ENCODE measurements at regions not wholly inside any gene's neighbourhood (a gene's known extent, or its start where the extent isn't known, plus 50 kb on each side); places are given as distances from the start of the nearest gene placed in this dataset.

DNA sequence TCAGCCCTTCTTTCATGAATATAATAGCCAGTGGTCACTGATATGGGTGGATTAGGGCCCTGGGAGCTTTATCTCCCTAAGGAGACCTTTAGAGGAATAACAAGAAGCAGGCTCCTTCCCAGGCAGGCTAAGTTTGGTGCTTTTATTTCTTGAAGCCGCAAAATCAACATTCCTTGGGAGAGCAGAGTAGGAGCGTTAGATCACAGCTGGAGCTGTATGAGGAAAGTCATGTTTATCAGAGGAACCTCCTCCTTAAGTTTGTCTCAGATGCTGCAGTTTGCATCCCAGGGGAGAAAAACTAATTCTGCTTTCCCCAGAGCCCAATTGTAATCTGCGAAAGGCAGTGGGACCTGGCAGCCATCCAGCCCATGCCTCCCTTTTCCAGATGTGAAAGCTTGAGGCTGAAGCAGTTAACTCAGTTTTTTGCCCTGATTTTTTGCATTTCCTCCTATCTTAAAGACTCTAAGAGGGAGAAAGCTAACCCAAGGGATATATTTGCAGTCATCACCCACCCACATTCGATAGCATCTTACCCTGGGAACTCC is 186.0 kb upstream of the FRMPD4 start:
- DNase-seq (ENCODE audit: low read depth) = no peak

DNA sequence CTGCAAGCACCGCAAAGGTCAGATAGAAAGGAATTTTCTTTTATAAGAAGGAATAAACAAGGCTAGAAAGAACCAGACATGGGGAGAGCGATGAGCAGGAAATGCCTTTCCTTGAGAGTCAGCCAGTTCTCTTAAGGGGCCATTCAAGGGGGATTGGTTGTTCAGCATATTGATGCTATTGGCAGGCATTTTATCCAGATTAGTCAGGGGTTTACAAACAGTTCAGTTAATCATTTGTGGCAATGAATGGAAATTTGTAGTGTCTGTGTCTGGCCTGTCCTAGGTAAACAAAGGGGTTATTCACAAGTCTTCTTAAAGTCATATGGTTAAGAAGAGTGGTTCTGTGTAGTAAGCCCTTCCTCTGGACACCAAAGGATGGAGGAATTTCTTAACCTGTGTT is 184.7 kb upstream of the FRMPD4 start:
- peak; percentile 29 for DNase-seq (ENCODE audit: low read depth)

DNA sequence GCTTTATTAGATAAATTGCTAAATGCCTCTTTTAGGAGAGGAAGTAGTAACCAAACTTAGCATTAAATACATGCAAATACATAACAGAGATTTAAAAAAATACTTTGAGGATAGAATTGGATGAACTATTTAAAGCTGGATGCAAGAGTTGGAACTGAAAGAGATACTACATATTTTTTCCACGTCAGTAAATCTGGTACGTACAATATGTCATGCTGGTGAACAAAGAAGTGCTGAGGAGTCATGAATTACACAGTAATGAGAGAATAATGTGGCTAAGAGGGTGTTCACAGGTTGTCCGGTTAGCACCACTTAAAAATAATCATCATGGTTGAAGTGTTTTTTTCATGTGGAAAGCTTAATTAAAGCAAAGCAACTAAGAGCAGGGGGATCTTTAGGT is 184.1 kb upstream of the FRMPD4 start:
- DNase-seq (ENCODE audit: low read depth) = no peak

DNA sequence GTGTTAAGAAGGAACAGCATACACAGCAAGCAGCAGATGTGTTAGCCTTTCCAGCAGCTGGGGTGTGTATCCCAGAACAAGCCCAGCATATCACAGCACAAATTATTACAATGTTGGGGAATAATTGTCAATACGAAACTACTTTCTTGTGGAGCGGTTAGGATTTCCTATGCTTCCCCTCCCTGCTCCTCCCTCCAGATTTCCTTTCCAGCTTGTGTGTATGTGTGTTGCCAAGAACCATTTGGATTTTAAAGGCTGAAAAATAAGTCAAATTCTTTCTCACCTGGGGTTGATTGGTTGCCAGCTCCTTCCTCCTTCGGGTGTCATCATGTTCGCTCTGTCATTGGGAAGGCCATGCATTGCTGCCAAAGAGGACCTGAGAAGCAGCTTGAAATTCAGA is 178.2 kb upstream of the FRMPD4 start:
- DNase-seq (ENCODE audit: low read depth) = no peak

DNA sequence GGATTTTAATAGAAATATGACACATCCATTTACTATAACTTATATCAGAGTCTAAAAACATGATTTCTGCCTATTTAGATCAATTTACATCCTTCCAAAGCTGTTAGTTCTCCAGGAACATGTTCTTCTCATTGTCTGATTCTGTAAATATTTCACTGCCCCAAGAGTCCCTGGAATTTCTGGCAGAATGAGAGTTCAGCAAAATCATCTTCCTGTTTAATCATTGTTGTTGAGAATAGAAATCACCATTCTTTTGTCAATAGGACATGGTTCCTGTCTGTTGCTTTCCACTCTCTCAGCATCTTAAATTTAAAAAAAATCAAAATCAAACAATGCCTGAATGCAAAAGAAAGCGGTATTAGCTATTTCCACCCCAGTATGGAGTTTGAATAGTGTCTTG is 172.8 kb upstream of the FRMPD4 start:
- DNase-seq (ENCODE audit: low read depth) = no peak

- DNase-seq (ENCODE audit: low read depth) = no peak
Measured at GRCh38 chrX:11967986-11968869, 170.0 kb upstream of the FRMPD4 start.

GRCh38 chrX:11968991-11969390 is 169.3 kb upstream of the FRMPD4 start:
- no peak for DNase-seq (ENCODE audit: low read depth)

DNA sequence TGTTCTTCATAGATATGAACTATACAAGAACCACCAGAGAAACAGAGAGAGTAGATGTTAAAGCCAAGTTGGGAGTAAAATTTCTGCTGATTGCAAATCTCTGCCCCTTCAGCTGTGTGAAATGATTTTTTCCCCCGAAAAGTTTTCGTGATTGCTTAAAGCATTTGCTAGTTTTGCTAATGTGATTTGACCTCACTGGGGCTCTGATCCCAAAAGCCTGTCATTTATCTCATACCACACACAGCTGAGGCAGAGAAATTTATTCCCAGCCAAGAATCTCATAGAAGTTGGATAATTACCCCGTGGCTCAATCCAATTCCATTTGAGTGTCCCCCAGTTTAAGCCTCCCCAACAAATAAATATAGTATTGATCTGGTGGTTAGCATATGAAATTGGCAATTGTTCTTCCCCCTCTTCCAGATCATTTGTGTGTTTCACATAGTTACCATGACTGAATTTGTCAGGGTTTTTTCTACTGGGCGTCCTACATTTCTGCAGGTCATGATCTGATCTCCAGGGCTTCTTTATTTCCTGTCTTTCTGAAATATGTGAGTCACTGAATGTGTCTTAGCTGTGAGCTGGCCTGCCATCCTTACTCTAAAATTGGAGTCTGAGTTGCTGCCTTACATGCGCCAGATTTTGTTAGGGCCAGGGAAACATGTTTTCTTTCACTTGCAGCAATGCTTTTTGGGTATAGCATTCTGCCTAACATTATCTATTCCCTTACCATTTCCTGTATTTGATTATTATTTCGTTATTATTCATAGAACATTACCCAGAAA is 167.5 kb upstream of the FRMPD4 start:
- DNase-seq (ENCODE audit: low read depth) = peak; percentile 3

DNA sequence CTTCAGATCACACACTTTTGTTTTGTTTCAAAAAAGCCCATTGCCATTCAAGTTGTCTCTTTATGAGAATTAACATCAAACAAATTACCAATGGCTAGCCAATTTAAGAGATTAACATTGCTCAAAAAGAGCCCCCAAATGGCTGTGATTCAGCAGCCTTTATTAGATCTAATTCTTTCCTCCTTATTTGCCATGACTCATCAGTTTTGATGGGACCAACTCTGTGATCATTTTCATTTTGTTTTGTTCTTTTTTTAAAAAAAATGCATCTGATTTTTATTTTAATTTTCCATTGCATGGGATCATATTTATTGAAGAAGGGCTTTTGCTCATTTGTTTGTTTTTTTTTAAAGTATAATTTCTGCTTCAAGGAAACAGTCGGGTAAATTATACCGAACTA is 161.6 kb upstream of the FRMPD4 start:
- DNase-seq (ENCODE audit: low read depth) = no peak

DNA sequence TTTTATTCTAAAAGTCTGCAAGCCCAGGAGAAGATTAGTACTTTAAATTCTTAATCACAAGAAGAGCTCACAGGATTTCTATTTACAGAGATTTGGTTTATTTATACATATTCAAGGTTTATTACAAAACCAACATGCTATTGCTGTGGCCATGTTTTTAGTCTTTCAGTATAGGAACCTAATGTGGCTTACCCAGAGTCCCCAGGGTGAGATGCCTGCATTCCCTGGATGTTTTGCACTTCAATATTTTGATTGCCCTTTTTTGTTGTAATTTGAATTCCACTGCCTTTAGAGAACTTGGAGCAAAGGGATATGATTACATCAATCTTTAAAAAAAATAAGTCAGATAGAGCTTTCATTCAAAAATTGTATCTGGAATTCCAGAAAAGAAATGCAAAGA is 146.0 kb upstream of the FRMPD4 start:
- no peak for DNase-seq (ENCODE audit: low read depth)

DNA sequence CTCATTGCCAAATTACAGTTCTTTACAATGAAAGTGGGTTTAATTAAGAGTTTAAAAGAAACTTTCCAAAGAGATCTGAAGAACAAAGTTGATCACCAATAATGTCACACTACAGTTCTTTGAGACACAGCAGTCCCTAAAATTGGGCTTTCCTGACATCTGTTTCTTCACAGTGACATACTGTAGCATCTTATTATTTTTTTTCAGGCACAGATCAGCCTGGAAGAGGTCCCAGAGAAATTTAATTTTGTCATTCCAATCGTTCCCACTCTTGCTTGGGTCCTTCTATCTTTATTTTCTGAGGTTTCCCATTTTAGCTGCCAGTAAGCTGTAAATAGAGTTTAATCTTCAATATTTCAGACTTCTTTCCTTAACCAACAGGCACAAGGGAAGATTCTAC is 143.1 kb upstream of the FRMPD4 start:
- DNase-seq (ENCODE audit: low read depth) = no peak

GRCh38 chrX:11996810-11997209 is 141.5 kb upstream of the FRMPD4 start:
- DNase-seq (ENCODE audit: low read depth) = no peak

DNA sequence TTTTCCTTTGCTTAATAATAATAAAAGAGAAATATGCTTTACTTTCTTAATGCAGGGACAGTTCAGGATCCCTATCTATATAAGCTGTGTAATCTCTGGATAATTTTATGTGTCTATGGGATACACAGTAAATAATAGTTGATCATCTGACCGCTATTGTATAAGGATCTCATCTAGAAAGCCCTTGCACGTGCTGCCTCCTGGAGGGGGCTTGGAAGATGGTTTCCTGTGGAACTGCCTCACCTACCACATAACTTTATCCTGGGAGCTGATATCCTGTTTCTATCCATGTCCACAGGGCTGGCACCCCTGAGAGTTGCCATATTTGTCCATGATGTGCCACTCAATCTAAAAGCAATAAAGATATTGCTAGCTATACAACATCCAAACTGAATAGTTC is 139.3 kb upstream of the FRMPD4 start:
- no peak for DNase-seq (ENCODE audit: low read depth)

DNA sequence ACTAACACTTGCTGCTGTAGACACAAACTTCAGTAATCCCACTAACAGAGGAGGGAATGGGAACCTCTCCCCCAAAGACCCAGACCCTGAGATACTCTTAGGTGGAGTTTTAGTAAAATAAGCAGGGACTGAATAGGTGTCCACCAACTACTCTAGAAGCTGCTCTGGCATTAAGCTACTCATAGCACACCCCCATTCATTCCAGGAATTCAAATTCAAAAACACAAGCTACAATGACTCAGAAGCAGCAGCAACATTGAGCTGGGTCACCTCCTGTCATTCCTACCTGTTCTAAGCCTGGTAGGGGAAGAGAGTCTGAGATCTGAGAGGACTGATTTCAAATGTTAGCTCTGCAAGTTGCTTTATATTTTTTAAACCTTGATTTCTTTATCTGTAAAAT is 135.4 kb upstream of the FRMPD4 start:
- DNase-seq (ENCODE audit: low read depth) = no peak

- DNase-seq (ENCODE audit: low read depth) = peak; percentile 50
Measured at GRCh38 chrX:12007881-12008280, 130.4 kb upstream of the FRMPD4 start.

DNA sequence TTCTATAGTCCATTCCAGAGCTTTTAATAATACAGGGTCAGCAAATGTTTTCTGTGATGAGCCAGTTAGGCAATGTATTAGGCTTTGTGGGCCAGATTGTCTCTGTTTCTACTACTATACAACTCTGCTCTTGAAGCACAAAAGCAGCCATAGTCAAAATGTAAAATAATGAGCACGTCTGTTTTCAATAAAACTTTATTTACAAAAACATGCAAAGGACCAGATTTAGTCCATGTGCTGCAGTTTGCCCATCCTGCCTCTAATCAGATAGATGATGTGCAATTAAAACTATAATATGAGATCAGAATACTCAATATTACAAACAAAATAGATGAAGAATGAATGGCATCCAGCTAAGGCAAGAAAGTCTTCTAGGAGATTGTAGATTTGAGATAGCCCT is 127.8 kb upstream of the FRMPD4 start:
- no peak for DNase-seq (ENCODE audit: low read depth)

GRCh38 chrX:12011075-12011474 is 127.2 kb upstream of the FRMPD4 start:
- DNase-seq (ENCODE audit: low read depth) = no peak

GRCh38 chrX:12013211-12013618 is 125.1 kb upstream of the FRMPD4 start:
- DNase-seq (ENCODE audit: low read depth) = no peak

DNA sequence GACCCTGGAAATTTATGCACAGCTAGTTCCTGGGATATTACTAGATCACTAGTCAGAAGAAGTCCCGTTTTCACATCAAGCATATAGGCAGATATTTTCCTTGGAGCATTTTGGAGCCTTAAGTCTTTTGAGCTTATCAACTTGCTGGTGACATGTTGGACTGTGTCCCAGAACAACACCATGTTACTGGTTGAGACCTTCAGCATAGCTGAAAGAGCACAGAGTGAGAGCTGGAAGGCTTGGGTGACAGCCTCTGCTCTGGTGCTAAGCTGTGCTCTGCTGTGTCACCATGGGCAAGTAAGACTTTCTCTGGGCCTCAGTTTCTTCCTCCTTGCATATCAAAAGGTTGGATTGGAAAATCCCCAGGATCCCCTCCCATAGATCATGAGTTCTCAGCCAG is 116.6 kb upstream of the FRMPD4 start:
- DNase-seq (ENCODE audit: low read depth) = no peak

DNA sequence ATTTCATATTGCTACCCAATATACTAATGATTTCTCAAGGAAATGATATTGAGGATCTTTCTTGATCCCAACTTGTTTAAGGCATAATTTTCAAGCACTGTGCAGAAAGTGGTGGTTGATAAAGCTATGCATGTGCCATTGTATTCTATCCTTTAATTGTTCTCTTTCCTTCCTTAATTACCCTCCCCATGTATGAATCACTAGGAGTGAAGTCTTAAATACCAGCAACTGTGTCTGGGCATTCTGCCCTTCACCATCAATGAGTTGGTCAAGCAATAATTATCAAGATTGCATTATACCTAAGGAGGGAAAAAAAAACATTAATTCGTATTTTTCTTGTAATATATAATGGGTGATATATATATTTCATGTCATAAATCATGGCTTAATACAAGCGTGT is 111.8 kb upstream of the FRMPD4 start:
- DNase-seq (ENCODE audit: low read depth) = no peak

GRCh38 chrX:12032082-12032481 is 106.2 kb upstream of the FRMPD4 start:
- DNase-seq (ENCODE audit: low read depth) = no peak

GRCh38 chrX:12034741-12035140 is 103.5 kb upstream of the FRMPD4 start:
- DNase-seq (ENCODE audit: low read depth) = no peak

- DNase-seq (ENCODE audit: low read depth) = no peak
Measured at GRCh38 chrX:12042615-12043014, 95.7 kb upstream of the FRMPD4 start.
